ENCODE measurements at regions not wholly inside any gene's neighbourhood (a gene's known extent, or its start where the extent isn't known, plus 50 kb on each side); places are given as distances from the start of the nearest gene placed in this dataset.

- no peaks in the 10 kb centered on the region for H3K9me3 ChIP-seq (ENCODE audit: insufficient read depth in 2 of 2, low read depth in 1 of 2, low read length in 1 of 2)
- TF ChIP-seq CREB1 (IDR thresholded peaks at IDR 0.05): no peak
- H3K23ac ChIP-seq (ENCODE audit: insufficient read length): no peak overlapping the region
- no peak overlapping the region for H4K91ac ChIP-seq (replicated peaks; ENCODE audit: insufficient read length, low read length)
- H3K4me2 ChIP-seq (ENCODE audit: insufficient read depth in 1 of 2, low read depth in 2 of 2, low read length in 2 of 2): no peak overlapping the region
- FAIRE-seq (no peak), DNase-seq (ENCODE audit: low read depth in 1 of 2, low spot score in 2 of 2) (no peak)
- ChIA-PET POLR2A (ENCODE audit: partially characterized antibody) (no interaction called here), CTCF (ENCODE audit: partially characterized antibody) (no interaction called here)
- H3K23me2 ChIP-seq (ENCODE audit: low read depth, low read length): no peaks in the 10 kb centered on the region
- H2BK5ac ChIP-seq (ENCODE audit: low read depth, low read length): no peak overlapping the region
- H3K4me3 ChIP-seq (ENCODE audit: extremely low read depth in 1 of 4, insufficient read depth in 2 of 4, low read depth in 3 of 4, low read length in 4 of 4): no peak overlapping the region
- H3K79me2 ChIP-seq (ENCODE audit: control insufficient read depth in 1 of 2, insufficient read depth in 2 of 2, low read length in 2 of 2): no peaks in the 10 kb centered on the region
- H3K27me3 ChIP-seq (replicated peaks in 1 of 4; ENCODE audit: control insufficient read depth in 3 of 4, extremely low read depth in 1 of 4, insufficient read depth in 3 of 4, low read length in 3 of 4): no peaks in the 10 kb centered on the region
- no peak overlapping the region for H3K18ac ChIP-seq (ENCODE audit: extremely low read depth, low read length)
- no peak overlapping the region for H2BK12ac ChIP-seq (ENCODE audit: low read depth, low read length)
- H4K20me1 ChIP-seq (replicated peaks in 1 of 2; ENCODE audit: control insufficient read depth in 1 of 2, insufficient read depth in 2 of 2, low read length in 2 of 2): no peaks in the 10 kb centered on the region
- no peak overlapping the region for H3K9ac ChIP-seq (replicated peaks in 1 of 4; ENCODE audit: extremely low read depth in 1 of 4, low read depth in 3 of 4, low read length in 3 of 4)
- H2AFZ ChIP-seq (ENCODE audit: low read length): no peak overlapping the region
- no peak overlapping the region for H3K56ac ChIP-seq (replicated peaks; ENCODE audit: insufficient read length, low read depth, low read length)
- no peak overlapping the region for H4K8ac ChIP-seq (ENCODE audit: extremely low read depth, insufficient read depth, low read length)
- no peak overlapping the region for H3K14ac ChIP-seq (ENCODE audit: insufficient read length)
- no peak overlapping the region for H3K4ac ChIP-seq (replicated peaks; ENCODE audit: insufficient read length, low read depth, low read length)
- no peak overlapping the region for H2AK5ac ChIP-seq (ENCODE audit: low read depth, low read length)
- no peaks in the 10 kb centered on the region for H3K36me3 ChIP-seq (ENCODE audit: control insufficient read depth in 2 of 4, insufficient read depth in 4 of 4, low read length in 3 of 4)
- H3K27ac ChIP-seq (ENCODE audit: low read depth, low read length): no peak overlapping the region
- H2BK15ac ChIP-seq (ENCODE audit: low read length): no peak overlapping the region
- no peaks in the 10 kb centered on the region for H3K4me1 ChIP-seq (replicated peaks in 1 of 4; ENCODE audit: control insufficient read depth in 3 of 4, insufficient read depth in 4 of 4, low read length in 3 of 4)
- H3K79me1 ChIP-seq (ENCODE audit: low read depth, low read length): no peaks in the 10 kb centered on the region
- H2BK120ac ChIP-seq (replicated peaks; ENCODE audit: low read depth, low read length): no peak overlapping the region
- H2BK20ac ChIP-seq (ENCODE audit: low read length): no peak overlapping the region
- H4K5ac ChIP-seq (ENCODE audit: insufficient read length, low read depth, low read length): no peak overlapping the region
These were observed 290.5 kb downstream of the TFEC start for GRCh38 chr7:115740043-115740442.
